GM12878 (cell line): ENCODE measurements at regions not wholly inside any gene's neighbourhood (a gene's known extent, or its start where the extent isn't known, plus 50 kb on each side); places are given as distances from the start of the nearest gene placed in this dataset.
"Not testable (repeated sequence)": the region's sequence is repeated elsewhere in the genome, so short reads cannot be mapped to it uniquely, and the experiment has no call there.

Experiments
- ATAC-seq: fragments of 200-7000 bp; cut with Tn5 transposase; 3 replicates; pipeline ENCODE4 v1.9.1; 2020; ENCODE audit warnings: mild to moderate bottlenecking, moderate library complexity
- BruUV-seq: library from RNA; stranded (reverse); fragments of 400-500 nt; replicated peaks from 2 replicates; lab custom pipeline; 2021; lab: Mats Ljungman, UMichigan
- CTCF ChIA-PET: fragments of 300-600 bp; sonication (Branson Sonifier 250); formaldehyde crosslinking; extraction: SDS; loops from one replicate; lab custom pipeline; 2021; ENCODE audit warnings: inconsistent platforms; lab: Yijun Ruan, JAX
- POLR2A ChIA-PET: fragments of 350-600 bp; formaldehyde crosslinking; extraction: SDS; loops from one replicate; lab custom pipeline; 2021; ENCODE audit warnings: inconsistent platforms; lab: Charles Lee
- RAD21 ChIA-PET: fragments of 300-600 bp; sonication (Branson Sonifier 250); formaldehyde crosslinking; loops from one replicate; lab custom pipeline; 2023; ENCODE audit warnings: antibody characterized with exemption; ENCODE audit not compliant: unreplicated experiment; lab: Charles Lee
- SMC1A ChIA-PET: fragments of 300-600 bp; sonication (Branson Sonifier 250); formaldehyde crosslinking; loops from one replicate; lab custom pipeline; 2023; ENCODE audit not compliant: unreplicated experiment, uncharacterized antibody; lab: Charles Lee
- DNase-seq: peaks from one replicate; pipeline ENCODE4 v3.0.0-alpha.2; 2011; ENCODE audit warnings: low read depth, low spot score
- FAIRE-seq: peaks from 3 replicates; lab custom pipeline; 2011; peaks lifted over from hg19 to GRCh38; lab: Jason Lieb, UNC
- H2AFZ ChIP-seq: 2 replicates; pipeline ENCODE4 v1.6.0; 2011; ENCODE audit warnings: low read depth, low read length, control low read depth; ENCODE audit not compliant: control insufficient read depth
- H3K27ac ChIP-seq: 2 replicates; pipeline ENCODE4 v1.5.1; 2011; ENCODE audit warnings: control low read depth; ENCODE audit not compliant: control insufficient read depth, insufficient read depth
- H3K27me3 ChIP-seq, 2 experiments: replicated peaks in 1 of 2; 2 replicates each; pipeline versions ENCODE4 v1.6.0 to v1.6.1; 2011; ENCODE audit warnings: low read length in 1 of 2; ENCODE audit not compliant: control insufficient read depth in 2 of 2, insufficient read depth in 2 of 2
- H3K36me3 ChIP-seq, 2 experiments: 2 replicates each; pipeline ENCODE4 v1.5.1; 2011; ENCODE audit warnings: low read length in 1 of 2; ENCODE audit not compliant: control insufficient read depth in 2 of 2, insufficient read depth in 2 of 2
- H3K4me1 ChIP-seq: 2 replicates; pipeline ENCODE4 v1.6.1; 2011; ENCODE audit warnings: mild to moderate bottlenecking, low read length, moderate library complexity, mixed read lengths; ENCODE audit not compliant: control insufficient read depth, insufficient read depth
- H3K4me2 ChIP-seq: 2 replicates; pipeline ENCODE4 v1.6.0; 2011; ENCODE audit warnings: control low read depth; ENCODE audit not compliant: control insufficient read depth, insufficient read depth
- H3K4me3 ChIP-seq: fragments of 200-600 bp; sonication (generic); 2 replicates; pipeline ENCODE4 v1.5.1; 2016
- H3K79me2 ChIP-seq: 2 replicates; pipeline ENCODE4 v1.6.0; 2011; ENCODE audit warnings: low read length; ENCODE audit not compliant: control insufficient read depth, insufficient read depth
- H3K9ac ChIP-seq: 2 replicates; pipeline ENCODE4 v1.8.0; 2011; ENCODE audit warnings: low read length, control low read depth, mixed read lengths; ENCODE audit not compliant: control insufficient read depth, insufficient read depth
- H3K9me3 ChIP-seq: replicated peaks from 3 replicates; pipeline ENCODE4 v1.5.1; 2011; ENCODE audit warnings: mild to moderate bottlenecking, low read length; ENCODE audit not compliant: control insufficient read depth, insufficient read depth
- H4K20me1 ChIP-seq: 2 replicates; pipeline ENCODE4 v1.6.0; 2011; ENCODE audit not compliant: control insufficient read depth, insufficient read depth
- HDGF ChIP-seq: fragments of 450-650 bp; IDR thresholded peaks from 2 replicates; pipeline ENCODE4 v1.6.1; 2016; ENCODE audit warnings: antibody characterized with exemption
- MYB ChIP-seq: fragments of 150-350 bp; IDR thresholded peaks from 2 replicates; pipeline ENCODE4 v1.6.1; 2014; ENCODE audit warnings: mild to moderate bottlenecking, low read depth, low read length, borderline replicate concordance
- POU2F2 ChIP-seq: IDR thresholded peaks from 3 replicates; pipeline ENCODE4 v1.6.1; 2011; ENCODE audit warnings: low read depth, mild to moderate bottlenecking, low read length, borderline replicate concordance
- ZBTB4 ChIP-seq: fragments of 450-650 bp; formaldehyde crosslinking; IDR thresholded peaks from 2 replicates; pipeline ENCODE4 v1.4.0; 2022; ENCODE audit warnings: mild to moderate bottlenecking, moderate library complexity
- WGBS: methylation state at CpG from one replicate; pipeline ENCODE4 v1.1.6; 2016; ENCODE audit warnings: low lambda C conversion rate; ENCODE audit not compliant: insufficient replicate concordance, insufficient coverage; ENCODE audit errors: missing lambda C conversion rate; 5-methylcytosine and 5-hydroxymethylcytosine counted together
- in situ Hi-C: fragments of 300-500 bp; cut with MboI; formaldehyde crosslinking; loops from 9 replicates; pipeline ENCODE4 v1.14.3; 2018; ENCODE audit warnings: mixed read lengths
- intact Hi-C: fragments of 100-400 bp; cut with micrococcal nuclease; formaldehyde crosslinking; loops from one replicate; pipeline ENCODE4 v1.14.2; 2022; ENCODE audit not compliant: unreplicated experiment

GRCh38 chr14:80024417-80024816 lies 186.9 kb downstream of the DIO2 start:
- ChIA-PET CTCF (no interaction called here), SMC1A (no interaction called here), POLR2A (no interaction called here), RAD21 (no interaction called here)
- no peaks in the 10 kb centered on the region for H3K79me2 ChIP-seq
- no peaks in the 10 kb centered on the region for H3K4me1 ChIP-seq
- no peak overlapping the region for H3K4me3 ChIP-seq
- no TSS peak for BruUV-seq
- ATAC-seq (no peak), FAIRE-seq (no peak), DNase-seq (no peak)
- no peaks in the 10 kb centered on the region for H3K27me3 ChIP-seq
- no peaks in the 10 kb centered on the region for H3K36me3 ChIP-seq
- intact Hi-C loops (no loop called here), in situ Hi-C loops (no loop called here)
- no peak overlapping the region for H3K9ac ChIP-seq
- no peaks in the 10 kb centered on the region for H4K20me1 ChIP-seq
- no peak for TF ChIP-seq MYB
- TF ChIP-seq ZBTB4 (CRISPR knock-in tag) = no peak
- TF ChIP-seq POU2F2 = no peak
- TF ChIP-seq HDGF = no peak
- no peaks in the 10 kb centered on the region for H3K9me3 ChIP-seq
- 2% methylated on average over 4 of the region's 4 CpGs for WGBS
- H2AFZ ChIP-seq = no peak overlapping the region
- H3K27ac ChIP-seq = no peak overlapping the region
- H3K4me2 ChIP-seq = no peak overlapping the region

GRCh38 chr14:80018476-80018875 lies 192.8 kb downstream of the DIO2 start:
- H3K9ac ChIP-seq, H3K79me2 ChIP-seq, FAIRE-seq, H3K9me3 ChIP-seq, H3K27ac ChIP-seq, BruUV-seq, in situ Hi-C loops, H4K20me1 ChIP-seq, H3K4me2 ChIP-seq, ATAC-seq, H2AFZ ChIP-seq, intact Hi-C loops, H3K36me3 ChIP-seq, H3K4me3 ChIP-seq, H3K4me1 ChIP-seq, H3K27me3 ChIP-seq, RAD21 ChIA-PET, POLR2A ChIA-PET, DNase-seq, SMC1A ChIA-PET: not testable (repeated sequence)
- WGBS = 0% methylated on average over 3 of the region's 3 CpGs
- CTCF ChIA-PET = interaction anchor here (0.9 kb wide), 1 partner anchor 20 kb away, joined by 3 read pairs; no protein-coding TSS in a partner anchor
